ENCODE measurements at regions not wholly inside any gene's neighbourhood (a gene's known extent, or its start where the extent isn't known, plus 50 kb on each side); places are given as distances from the start of the nearest gene placed in this dataset.

- H3K56ac ChIP-seq (replicated peaks; ENCODE audit: insufficient read length, low read depth, low read length): no peak overlapping the region
- H3K27ac ChIP-seq (ENCODE audit: low read depth, low read length): no peak overlapping the region
- H3K79me2 ChIP-seq (ENCODE audit: control insufficient read depth in 1 of 2, insufficient read depth in 2 of 2, low read length in 2 of 2): no peaks in the 10 kb centered on the region
- no peak overlapping the region for H4K91ac ChIP-seq (replicated peaks; ENCODE audit: insufficient read length, low read length)
- no peak overlapping the region for H2BK120ac ChIP-seq (replicated peaks; ENCODE audit: low read depth, low read length)
- no peak overlapping the region for H3K23ac ChIP-seq (ENCODE audit: insufficient read length)
- no peak overlapping the region for H4K5ac ChIP-seq (ENCODE audit: insufficient read length, low read depth, low read length)
- FAIRE-seq: no peak
- no peaks in the 10 kb centered on the region for H4K20me1 ChIP-seq (replicated peaks in 1 of 2; ENCODE audit: control insufficient read depth in 1 of 2, insufficient read depth in 2 of 2, low read length in 2 of 2)
- H3K36me3 ChIP-seq (ENCODE audit: control insufficient read depth in 2 of 4, insufficient read depth in 4 of 4, low read length in 3 of 4): no peaks in the 10 kb centered on the region
- H3K4me2 ChIP-seq (ENCODE audit: insufficient read depth in 1 of 2, low read depth in 2 of 2, low read length in 2 of 2): no peak overlapping the region
- H4K8ac ChIP-seq (ENCODE audit: extremely low read depth, insufficient read depth, low read length): no peak overlapping the region
- POLR2A ChIA-PET (ENCODE audit: partially characterized antibody): no interaction called here
- no peak for DNase-seq (ENCODE audit: low read depth in 1 of 2, low spot score in 2 of 2)
- H3K27me3 ChIP-seq (replicated peaks in 1 of 4; ENCODE audit: control insufficient read depth in 3 of 4, extremely low read depth in 1 of 4, insufficient read depth in 3 of 4, low read length in 3 of 4): no peaks in the 10 kb centered on the region
- H3K23me2 ChIP-seq (ENCODE audit: low read depth, low read length): no peaks in the 10 kb centered on the region
- H3K79me1 ChIP-seq (ENCODE audit: low read depth, low read length): no peaks in the 10 kb centered on the region
- H2AFZ ChIP-seq (ENCODE audit: low read length): no peak overlapping the region
- no peak overlapping the region for H2BK15ac ChIP-seq (ENCODE audit: low read length)
- no peak overlapping the region for H3K14ac ChIP-seq (ENCODE audit: insufficient read length)
- no peak overlapping the region for H3K18ac ChIP-seq (ENCODE audit: extremely low read depth, low read length)
- no peak overlapping the region for H2AK5ac ChIP-seq (ENCODE audit: low read depth, low read length)
- H2BK5ac ChIP-seq (ENCODE audit: low read depth, low read length): no peak overlapping the region
- no peak overlapping the region for H2BK20ac ChIP-seq (ENCODE audit: low read length)
- no peaks in the 10 kb centered on the region for H3K9me3 ChIP-seq (ENCODE audit: insufficient read depth in 2 of 2, low read depth in 1 of 2, low read length in 1 of 2)
- H3K4ac ChIP-seq (replicated peaks; ENCODE audit: insufficient read length, low read depth, low read length): no peak overlapping the region
- 80% methylated on average over 1 of the region's 1 CpG; no CpG with 5 or more reads in 1 of the 2 experiments for WGBS, 2 experiments (ENCODE audit: extremely low coverage in 1 of 2, insufficient coverage in 1 of 2, insufficient read length in 1 of 2, insufficient replicate concordance in 2 of 2, low coverage in 1 of 2, low lambda C conversion rate in 2 of 2, missing lambda C conversion rate in 1 of 2)
- H3K4me1 ChIP-seq (replicated peaks in 1 of 4; ENCODE audit: control insufficient read depth in 3 of 4, insufficient read depth in 4 of 4, low read length in 3 of 4): no peaks in the 10 kb centered on the region
- H3K4me3 ChIP-seq (ENCODE audit: extremely low read depth in 1 of 4, insufficient read depth in 2 of 4, low read depth in 3 of 4, low read length in 4 of 4): no peak overlapping the region
- CTCF ChIA-PET (ENCODE audit: partially characterized antibody): no interaction called here
- H2BK12ac ChIP-seq (ENCODE audit: low read depth, low read length): no peak overlapping the region
- H3K9ac ChIP-seq (replicated peaks in 1 of 4; ENCODE audit: extremely low read depth in 1 of 4, low read depth in 3 of 4, low read length in 3 of 4): no peak overlapping the region
- TF ChIP-seq TAF7 (optimal IDR thresholded peaks at IDR 0.05; ENCODE audit: borderline replicate concordance, low read depth, low read length): no peak
- TF ChIP-seq TEAD4 (IDR thresholded peaks at IDR 0.05; ENCODE audit: low read depth, low read length): no peak
- TF ChIP-seq GTF2F1 (IDR thresholded peaks at IDR 0.05; ENCODE audit: borderline replicate concordance, low read depth, low read length): no peak
- no peak for TF ChIP-seq TAF1 (IDR thresholded peaks at IDR 0.05; ENCODE audit: low read depth, low read length)
- no peak for TF ChIP-seq EP300 (IDR thresholded peaks at IDR 0.05; ENCODE audit: borderline replicate concordance in 1 of 2, low read depth in 2 of 2, low read length in 2 of 2)
- no peak for TF ChIP-seq GABPA (IDR thresholded peaks at IDR 0.05; ENCODE audit: borderline replicate concordance, insufficient read depth, low read length)
- TF ChIP-seq USF2 (IDR thresholded peaks at IDR 0.05; ENCODE audit: low read length): no peak
- no peak for TF ChIP-seq CBX8 (IDR thresholded peaks at IDR 0.05; ENCODE audit: borderline replicate concordance, low read depth, low read length)
These were observed 126.9 kb upstream of the HCCS start for GRCh38 chrX:10984213-10984612.
